GM23338 (cell line): ENCODE measurements at regions not wholly inside any gene's neighbourhood (a gene's known extent, or its start where the extent isn't known, plus 50 kb on each side); places are given as distances from the start of the nearest gene placed in this dataset.

Experiments
- ATAC-seq: fragments of 200-7000 bp; cut with Tn5 transposase; 3 replicates; pipeline ENCODE4 v1.9.1; 2020
- DNase-seq: peaks from one replicate; pipeline ENCODE4 v3.0.0-alpha.2; 2015; ENCODE audit warnings: low spot score
- H2AFZ ChIP-seq: fragments of 200-600 bp; sonication (generic); 2 replicates; pipeline ENCODE4 v1.8.0; 2016; ENCODE audit warnings: antibody characterized with exemption, mild to moderate bottlenecking, moderate library complexity
- H3F3A ChIP-seq: fragments of 200-600 bp; sonication (generic); replicated peaks from 2 replicates; pipeline ENCODE4 v1.8.0; 2017; ENCODE audit warnings: antibody characterized with exemption, mixed run types, low read depth
- H3K27ac ChIP-seq: fragments of 200-600 bp; sonication (generic); 2 replicates; pipeline ENCODE4 v1.6.1; 2016; ENCODE audit warnings: low read depth
- H3K27me3 ChIP-seq: fragments of 200-600 bp; sonication (generic); 2 replicates; pipeline ENCODE4 v1.8.0; 2016; ENCODE audit warnings: mild to moderate bottlenecking, mixed run types, moderate library complexity; ENCODE audit not compliant: insufficient read depth
- H3K36me3 ChIP-seq: fragments of 200-600 bp; sonication (generic); 2 replicates; pipeline ENCODE4 v1.8.0; 2016; ENCODE audit warnings: mild to moderate bottlenecking; ENCODE audit not compliant: insufficient read depth
- H3K4me1 ChIP-seq: fragments of 200-600 bp; sonication (generic); 2 replicates; pipeline ENCODE4 v1.8.0; 2016; ENCODE audit warnings: mild to moderate bottlenecking, moderate library complexity; ENCODE audit not compliant: insufficient read depth
- H3K4me2 ChIP-seq: fragments of 200-600 bp; sonication (generic); 2 replicates; pipeline ENCODE4 v1.7.1; 2017; ENCODE audit warnings: mixed run types
- H3K4me3 ChIP-seq: fragments of 200-600 bp; sonication (generic); 2 replicates; pipeline ENCODE4 v1.6.1; 2016; ENCODE audit warnings: mixed run types
- H3K79me2 ChIP-seq: fragments of 200-600 bp; sonication (generic); replicated peaks from 2 replicates; pipeline ENCODE4 v1.8.0; 2017; ENCODE audit warnings: mild to moderate bottlenecking; ENCODE audit not compliant: insufficient read depth
- H3K9me2 ChIP-seq: fragments of 200-600 bp; sonication (generic); 2 replicates; pipeline ENCODE4 v1.8.0; 2017; ENCODE audit not compliant: insufficient read depth
- H4K20me1 ChIP-seq: fragments of 200-600 bp; sonication (generic); replicated peaks from 2 replicates; pipeline ENCODE4 v1.8.0; 2017; ENCODE audit warnings: mild to moderate bottlenecking; ENCODE audit not compliant: insufficient read depth
- H3K27ac Mint-ChIP-seq: 2 replicates; pipeline ENCODE4 v1.8.0; 2020; ENCODE audit warnings: inconsistent platforms, mild to moderate bottlenecking, moderate library complexity, mixed read lengths
- H3K27me3 Mint-ChIP-seq: 3 replicates; pipeline ENCODE4 v1.8.0; 2022; ENCODE audit warnings: low read depth, mild to moderate bottlenecking, moderate library complexity, mixed read lengths, inconsistent platforms; ENCODE audit not compliant: insufficient read depth, poor library complexity
- H3K36me3 Mint-ChIP-seq: 3 replicates; pipeline ENCODE4 v1.8.0; 2021; ENCODE audit warnings: low read depth, mild to moderate bottlenecking, inconsistent platforms, moderate library complexity, mixed read lengths
- H3K4me1 Mint-ChIP-seq: 3 replicates; pipeline ENCODE4 v1.8.0; 2020; ENCODE audit warnings: mild to moderate bottlenecking, inconsistent platforms, mixed read lengths
- H3K4me3 Mint-ChIP-seq: 3 replicates; pipeline ENCODE4 v1.8.0; 2021; ENCODE audit warnings: moderate library complexity, mild to moderate bottlenecking, inconsistent platforms, mixed read lengths
- H3K9me3 Mint-ChIP-seq: 3 replicates; pipeline ENCODE4 v1.8.0; 2020; ENCODE audit warnings: moderate library complexity, mild to moderate bottlenecking, inconsistent platforms, mixed read lengths
- CREB1 ChIP-seq: fragments of 250-450 bp; sonication (Bioruptor Pico); IDR thresholded peaks from 2 replicates; pipeline ENCODE4 v1.5.0; 2020; ENCODE audit warnings: low read depth, mild to moderate bottlenecking, moderate library complexity
- CTCF ChIP-seq, 2 experiments: fragments of 200-600 bp in 1 of 2; sonication (generic) in 1 of 2; conservative IDR thresholded peaks; 2 replicates each; pipeline versions ENCODE4 v1.5.1 to v1.6.1; 2016 to 2017; ENCODE audit warnings: antibody characterized with exemption in 2 of 2, low read depth in 2 of 2, mild to moderate bottlenecking in 2 of 2, moderate library complexity in 1 of 2
- ETS1 ChIP-seq: IDR thresholded peaks from 2 replicates; pipeline ENCODE4 v1.6.1; 2016; ENCODE audit warnings: antibody characterized with exemption
- EZH2 ChIP-seq: fragments of 200-600 bp; sonication (generic); IDR thresholded peaks from one replicate; pipeline ENCODE4 v1.8.0; 2017; ENCODE audit warnings: antibody characterized with exemption, mild to moderate bottlenecking, low read depth; ENCODE audit not compliant: unreplicated experiment
- EZH2phosphoT487 ChIP-seq: fragments of 200-600 bp; sonication (generic); IDR thresholded peaks from one replicate; pipeline ENCODE4 v1.8.1; 2018; ENCODE audit warnings: antibody characterized with exemption; ENCODE audit not compliant: unreplicated experiment
- JUNB ChIP-seq: IDR thresholded peaks from one replicate; pipeline ENCODE4 v1.6.1; 2016; ENCODE audit warnings: antibody characterized with exemption; ENCODE audit not compliant: unreplicated experiment
- NANOG ChIP-seq: IDR thresholded peaks from 2 replicates; pipeline ENCODE4 v1.6.1; 2016; ENCODE audit warnings: antibody characterized with exemption, borderline replicate concordance
- POLR2AphosphoS5 ChIP-seq: IDR thresholded peaks from 2 replicates; pipeline ENCODE4 v1.6.1; 2016; ENCODE audit warnings: antibody characterized with exemption, low read depth
- REST ChIP-seq: IDR thresholded peaks from one replicate; pipeline ENCODE4 v1.6.1; 2018; ENCODE audit warnings: antibody characterized with exemption; ENCODE audit not compliant: unreplicated experiment
- STAT1 ChIP-seq: IDR thresholded peaks from one replicate; pipeline ENCODE4 v1.6.1; 2016; ENCODE audit warnings: antibody characterized with exemption; ENCODE audit not compliant: unreplicated experiment
- ZNF114 ChIP-seq: fragments of 250-450 bp; sonication (Bioruptor Pico); IDR thresholded peaks from 2 replicates; pipeline ENCODE4 v1.5.0; 2020; ENCODE audit warnings: mild to moderate bottlenecking, moderate library complexity
- ZNF331 ChIP-seq: fragments of 250-450 bp; sonication (Bioruptor Pico); IDR thresholded peaks from 2 replicates; pipeline ENCODE4 v1.5.0; 2020; ENCODE audit warnings: low read depth, mild to moderate bottlenecking, moderate library complexity
- ZNF462 ChIP-seq: fragments of 250-450 bp; sonication (Bioruptor Pico); IDR thresholded peaks from 2 replicates; pipeline ENCODE4 v1.5.0; 2020; ENCODE audit warnings: mild to moderate bottlenecking, moderate library complexity

- no peaks in the 10 kb centered on the region for H3K9me3 Mint-ChIP-seq
- Histone ChIP-seq H3K4me3 (no peak overlapping the region), H3K4me1 (no peaks in the 10 kb centered on the region), H3K4me2 (no peak overlapping the region), H3K79me2 (no peaks in the 10 kb centered on the region), H3K27ac (no peak overlapping the region), H3K36me3 (no peaks in the 10 kb centered on the region), H3K9me2 (no peaks in the 10 kb centered on the region), H3F3A (no peaks in the 10 kb centered on the region), H3K27me3 (no peaks in the 10 kb centered on the region), H4K20me1 (no peaks in the 10 kb centered on the region), H2AFZ (no peak overlapping the region)
- no peak for TF ChIP-seq CREB1 (CRISPR knock-in tag)
- TF ChIP-seq POLR2AphosphoS5: no peak
- TF ChIP-seq EZH2phosphoT487: no peak
- no peak for TF ChIP-seq EZH2
- TF ChIP-seq CTCF (conservative IDR thresholded peaks at IDR 0.05; ENCODE audit: low read depth in 2 of 2): no peak
- no peak for TF ChIP-seq REST
- no peak for TF ChIP-seq STAT1
- TF ChIP-seq ZNF331 (CRISPR knock-in tag): no peak
- TF ChIP-seq ZNF114: no peak
- TF ChIP-seq ETS1: no peak
- no peak for TF ChIP-seq JUNB
- TF ChIP-seq NANOG: no peak
- TF ChIP-seq ZNF462 (CRISPR knock-in tag): no peak
- DNase-seq: no peak
- H3K36me3 Mint-ChIP-seq: no peaks in the 10 kb centered on the region
- H3K27me3 Mint-ChIP-seq: no peaks in the 10 kb centered on the region
- ATAC-seq: no peak
- H3K27ac Mint-ChIP-seq: no peak overlapping the region
- no peaks in the 10 kb centered on the region for H3K4me1 Mint-ChIP-seq
- H3K4me3 Mint-ChIP-seq: no peak overlapping the region
These were observed 361.2 kb downstream of the CCER1 start for GRCh38 chr12:90593596-90594295.
